Effector memory CD4-positive, alpha-beta T cell (primary cell): ENCODE measurements at regions not wholly inside any gene's neighbourhood (a gene's known extent, or its start where the extent isn't known, plus 50 kb on each side); places are given as distances from the start of the nearest gene placed in this dataset.

Source experiments
- DNase-seq, 3 donors: peaks; one replicate each; pipeline ENCODE4 v3.0.0-alpha.2; 2020
- H3K27ac ChIP-seq: 2 replicates; pipeline ENCODE4 v1.7.0; 2013; ENCODE audit warnings: mild to moderate bottlenecking, low read length, moderate library complexity; ENCODE audit not compliant: insufficient read depth, poor library complexity, severe bottlenecking
- H3K27me3 ChIP-seq: replicated peaks from 2 replicates; pipeline ENCODE4 v1.7.0; 2013; ENCODE audit warnings: mild to moderate bottlenecking, low read length; ENCODE audit not compliant: insufficient read depth, control insufficient read depth, poor library complexity, severe bottlenecking
- H3K36me3 ChIP-seq: 2 replicates; pipeline ENCODE4 v1.7.0; 2013; ENCODE audit warnings: mild to moderate bottlenecking, low read length, moderate library complexity; ENCODE audit not compliant: control insufficient read depth, insufficient read depth
- H3K4me1 ChIP-seq: 2 replicates; pipeline ENCODE4 v1.7.0; 2013; ENCODE audit warnings: low read length, mild to moderate bottlenecking; ENCODE audit not compliant: control insufficient read depth, insufficient read depth, poor library complexity, severe bottlenecking
- H3K4me3 ChIP-seq: 2 replicates; pipeline ENCODE4 v1.7.0; 2013; ENCODE audit warnings: low read length, low read depth, mild to moderate bottlenecking; ENCODE audit not compliant: insufficient read depth, poor library complexity, severe bottlenecking
- H3K9me3 ChIP-seq: 2 replicates; pipeline ENCODE4 v1.7.0; 2013; ENCODE audit warnings: mild to moderate bottlenecking, low read length, moderate library complexity; ENCODE audit not compliant: control insufficient read depth

GRCh38 chr9:90296539-90296938 is 346.1 kb downstream of the DIRAS2 start:
- no peak for DNase-seq
- no peaks in the 10 kb centered on the region for H3K4me1 ChIP-seq
- no peaks in the 10 kb centered on the region for H3K36me3 ChIP-seq
- H3K27me3 ChIP-seq: no peaks in the 10 kb centered on the region
- no peak overlapping the region for H3K27ac ChIP-seq
- H3K9me3 ChIP-seq: no peaks in the 10 kb centered on the region
- no peak overlapping the region for H3K4me3 ChIP-seq

GRCh38 chr9:90299968-90300367 is 342.7 kb downstream of the DIRAS2 start:
- Histone ChIP-seq H3K27ac (no peak overlapping the region), H3K4me3 (no peak overlapping the region), H3K36me3 (no peaks in the 10 kb centered on the region), H3K27me3 (no peaks in the 10 kb centered on the region), H3K4me1 (no peaks in the 10 kb centered on the region), H3K9me3 (no peaks in the 10 kb centered on the region)
- no peak for DNase-seq

GRCh38 chr9:90300611-90301276 is 341.9 kb downstream of the DIRAS2 start:
- H3K27ac ChIP-seq: no peak overlapping the region
- no peaks in the 10 kb centered on the region for H3K36me3 ChIP-seq
- H3K9me3 ChIP-seq: no peaks in the 10 kb centered on the region
- no peak for DNase-seq
- H3K4me1 ChIP-seq: no peaks in the 10 kb centered on the region
- H3K4me3 ChIP-seq: no peak overlapping the region
- H3K27me3 ChIP-seq: no peaks in the 10 kb centered on the region

GRCh38 chr9:90301277-90301653 is 341.4 kb downstream of the DIRAS2 start:
- H3K27me3 ChIP-seq: no peaks in the 10 kb centered on the region
- no peak overlapping the region for H3K27ac ChIP-seq
- H3K36me3 ChIP-seq: no peaks in the 10 kb centered on the region
- H3K9me3 ChIP-seq: no peaks in the 10 kb centered on the region
- no peak overlapping the region for H3K4me3 ChIP-seq
- H3K4me1 ChIP-seq: no peaks in the 10 kb centered on the region
- no peak for DNase-seq

- DNase-seq: no peak
- Histone ChIP-seq H3K27me3 (no peaks in the 10 kb centered on the region), H3K27ac (no peak overlapping the region), H3K36me3 (no peaks in the 10 kb centered on the region), H3K4me1 (no peaks in the 10 kb centered on the region), H3K4me3 (no peak overlapping the region), H3K9me3 (no peaks in the 10 kb centered on the region)
Measured at GRCh38 chr9:90303655-90304054, 339.0 kb downstream of the DIRAS2 start.

GRCh38 chr9:90306158-90306557 is 336.5 kb downstream of the DIRAS2 start:
- DNase-seq: no peak
- Histone ChIP-seq H3K4me1 (no peaks in the 10 kb centered on the region), H3K4me3 (no peak overlapping the region), H3K27me3 (peaks cover 2% of the 10 kb centered on the region), H3K36me3 (no peaks in the 10 kb centered on the region), H3K27ac (no peak overlapping the region), H3K9me3 (no peaks in the 10 kb centered on the region)

- Histone ChIP-seq H3K27me3 (peaks cover 2% of the 10 kb centered on the region), H3K36me3 (no peaks in the 10 kb centered on the region), H3K4me1 (no peaks in the 10 kb centered on the region), H3K27ac (no peak overlapping the region), H3K4me3 (no peak overlapping the region), H3K9me3 (no peaks in the 10 kb centered on the region)
- no peak for DNase-seq
Measured at GRCh38 chr9:90307167-90307833, 335.3 kb downstream of the DIRAS2 start.

- no peak overlapping the region for H3K27ac ChIP-seq
- H3K27me3 ChIP-seq: peaks cover 2% of the 10 kb centered on the region
- H3K4me1 ChIP-seq: no peaks in the 10 kb centered on the region
- DNase-seq: no peak
- H3K36me3 ChIP-seq: no peaks in the 10 kb centered on the region
- H3K9me3 ChIP-seq: no peaks in the 10 kb centered on the region
- no peak overlapping the region for H3K4me3 ChIP-seq
Measured at GRCh38 chr9:90307891-90308290, 334.7 kb downstream of the DIRAS2 start.

GRCh38 chr9:90308691-90309090 is 333.9 kb downstream of the DIRAS2 start:
- peaks cover 2% of the 10 kb centered on the region for H3K27me3 ChIP-seq
- H3K9me3 ChIP-seq: no peaks in the 10 kb centered on the region
- no peak for DNase-seq
- no peak overlapping the region for H3K4me3 ChIP-seq
- H3K4me1 ChIP-seq: no peaks in the 10 kb centered on the region
- no peak overlapping the region for H3K27ac ChIP-seq
- H3K36me3 ChIP-seq: no peaks in the 10 kb centered on the region

GRCh38 chr9:90309809-90310520 is 332.7 kb downstream of the DIRAS2 start:
- Histone ChIP-seq H3K27me3 (peaks cover 2% of the 10 kb centered on the region), H3K9me3 (no peaks in the 10 kb centered on the region), H3K4me3 (no peak overlapping the region), H3K4me1 (no peaks in the 10 kb centered on the region), H3K36me3 (no peaks in the 10 kb centered on the region), H3K27ac (no peak overlapping the region)
- DNase-seq: no peak
